ENCODE measurements at regions not wholly inside any gene's neighbourhood (a gene's known extent, or its start where the extent isn't known, plus 50 kb on each side); places are given as distances from the start of the nearest gene placed in this dataset.

DNA sequence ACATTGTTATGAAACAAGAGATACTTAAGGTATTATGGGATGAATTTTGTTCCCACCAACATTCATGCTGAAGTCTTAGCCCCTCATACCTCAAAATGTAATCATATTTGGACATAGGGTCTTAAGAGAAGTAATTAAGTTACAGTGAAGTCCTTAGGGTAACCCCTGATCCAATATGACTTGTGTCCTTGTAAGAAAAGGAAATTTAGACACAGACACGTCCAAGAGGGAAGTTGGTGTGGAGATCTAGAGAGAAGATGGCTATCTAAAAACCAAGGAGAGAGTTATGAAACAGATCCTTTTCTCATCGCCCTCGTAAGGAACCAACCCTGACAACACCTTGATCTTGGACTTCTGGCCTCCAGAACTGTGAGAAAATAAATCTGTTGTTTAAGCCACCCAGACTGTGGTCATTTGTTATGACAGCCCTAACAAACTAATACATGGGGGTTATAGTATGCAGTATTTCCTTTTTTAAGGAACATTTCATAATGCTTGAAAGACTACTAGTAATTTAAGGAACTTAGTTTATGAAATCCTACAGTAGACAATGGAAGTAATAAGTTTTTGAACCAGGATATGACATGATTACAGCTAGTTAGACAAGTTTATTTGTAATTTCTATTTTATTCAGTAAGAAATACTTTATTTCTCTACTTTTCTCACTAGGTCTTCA, 875.5 kb upstream of the ADGRL2 start:
- TF ChIP-seq, protein P1, sequence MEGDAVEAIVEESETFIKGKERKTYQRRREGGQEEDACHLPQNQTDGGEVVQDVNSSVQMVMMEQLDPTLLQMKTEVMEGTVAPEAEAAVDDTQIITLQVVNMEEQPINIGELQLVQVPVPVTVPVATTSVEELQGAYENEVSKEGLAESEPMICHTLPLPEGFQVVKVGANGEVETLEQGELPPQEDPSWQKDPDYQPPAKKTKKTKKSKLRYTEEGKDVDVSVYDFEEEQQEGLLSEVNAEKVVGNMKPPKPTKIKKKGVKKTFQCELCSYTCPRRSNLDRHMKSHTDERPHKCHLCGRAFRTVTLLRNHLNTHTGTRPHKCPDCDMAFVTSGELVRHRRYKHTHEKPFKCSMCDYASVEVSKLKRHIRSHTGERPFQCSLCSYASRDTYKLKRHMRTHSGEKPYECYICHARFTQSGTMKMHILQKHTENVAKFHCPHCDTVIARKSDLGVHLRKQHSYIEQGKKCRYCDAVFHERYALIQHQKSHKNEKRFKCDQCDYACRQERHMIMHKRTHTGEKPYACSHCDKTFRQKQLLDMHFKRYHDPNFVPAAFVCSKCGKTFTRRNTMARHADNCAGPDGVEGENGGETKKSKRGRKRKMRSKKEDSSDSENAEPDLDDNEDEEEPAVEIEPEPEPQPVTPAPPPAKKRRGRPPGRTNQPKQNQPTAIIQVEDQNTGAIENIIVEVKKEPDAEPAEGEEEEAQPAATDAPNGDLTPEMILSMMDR (IDR thresholded peaks at IDR 0.05): no peak
- no peak for TF ChIP-seq POLR2AphosphoS5 (IDR thresholded peaks at IDR 0.05; ENCODE audit: low read depth, low read length)

Data from Panc1 (cell line).